GM23248 (cell line): ENCODE measurements at regions not wholly inside any gene's neighbourhood (a gene's known extent, or its start where the extent isn't known, plus 50 kb on each side); places are given as distances from the start of the nearest gene placed in this dataset.

Experiments
- DNase-seq: peaks from one replicate; pipeline ENCODE4 v3.0.0-alpha.2; 2015
- H2AFZ ChIP-seq: fragments of 200-600 bp; sonication (generic); 2 replicates; pipeline ENCODE4 v1.6.1; 2016; ENCODE audit warnings: antibody characterized with exemption
- H3F3A ChIP-seq: fragments of 200-600 bp; sonication (generic); 2 replicates; pipeline ENCODE4 v1.6.1; 2016; ENCODE audit warnings: mild to moderate bottlenecking, antibody characterized with exemption, mixed run types; ENCODE audit not compliant: insufficient read depth
- H3K27ac ChIP-seq: fragments of 200-600 bp; sonication (generic); 2 replicates; pipeline ENCODE4 v1.5.1; 2016; ENCODE audit warnings: mild to moderate bottlenecking
- H3K27me3 ChIP-seq: fragments of 200-600 bp; sonication (generic); replicated peaks from 2 replicates; pipeline ENCODE4 v1.6.1; 2016; ENCODE audit warnings: mild to moderate bottlenecking; ENCODE audit not compliant: insufficient read depth
- H3K36me3 ChIP-seq: fragments of 200-600 bp; sonication (generic); 2 replicates; pipeline ENCODE4 v1.6.1; 2016; ENCODE audit warnings: low read depth, mild to moderate bottlenecking
- H3K4me1 ChIP-seq: fragments of 200-600 bp; sonication (generic); 2 replicates; pipeline ENCODE4 v1.6.1; 2016; ENCODE audit warnings: mild to moderate bottlenecking; ENCODE audit not compliant: insufficient read depth
- H3K4me2 ChIP-seq: fragments of 200-600 bp; sonication (generic); one replicate; pipeline ENCODE4 v1.6.1; 2016; ENCODE audit warnings: mild to moderate bottlenecking; ENCODE audit not compliant: unreplicated experiment
- H3K4me3 ChIP-seq: fragments of 200-600 bp; sonication (generic); 2 replicates; pipeline ENCODE4 v1.5.1; 2016; ENCODE audit warnings: mild to moderate bottlenecking
- H3K79me2 ChIP-seq: fragments of 200-600 bp; sonication (generic); 2 replicates; pipeline ENCODE4 v1.6.1; 2016; ENCODE audit warnings: mild to moderate bottlenecking; ENCODE audit not compliant: insufficient read depth
- H3K9ac ChIP-seq: fragments of 200-600 bp; sonication (generic); 2 replicates; pipeline ENCODE4 v1.6.1; 2016; ENCODE audit warnings: mild to moderate bottlenecking
- H3K9me2 ChIP-seq: fragments of 200-600 bp; sonication (generic); 2 replicates; pipeline ENCODE4 v1.6.1; 2016; ENCODE audit warnings: mixed run types, mild to moderate bottlenecking, moderate library complexity; ENCODE audit not compliant: insufficient read depth
- H3K9me3 ChIP-seq: fragments of 200-600 bp; sonication (generic); one replicate; pipeline ENCODE4 v1.6.1; 2017; ENCODE audit warnings: low read depth
- H4K20me1 ChIP-seq: fragments of 200-600 bp; sonication (generic); 2 replicates; pipeline ENCODE4 v1.6.0; 2016; ENCODE audit not compliant: insufficient read depth
- EZH2 ChIP-seq: fragments of 200-600 bp; sonication (generic); IDR thresholded peaks from 2 replicates; pipeline ENCODE4 v1.6.1; 2018; ENCODE audit warnings: antibody characterized with exemption, mild to moderate bottlenecking; ENCODE audit not compliant: insufficient read depth, poor library complexity, severe bottlenecking
- EZH2phosphoT487 ChIP-seq: fragments of 200-600 bp; sonication (generic); IDR thresholded peaks from 2 replicates; pipeline ENCODE4 v1.6.1; 2018; ENCODE audit warnings: antibody characterized with exemption, moderate library complexity, mild to moderate bottlenecking, low read depth; ENCODE audit not compliant: insufficient read depth
- WGBS, 2 experiments: methylation state at CpG; one replicate each; pipeline ENCODE4 v1.1.6; 2015 to 2017; ENCODE audit warnings: low lambda C conversion rate in 2 of 2, low coverage in 1 of 2; ENCODE audit errors: missing lambda C conversion rate in 2 of 2; 5-methylcytosine and 5-hydroxymethylcytosine counted together
- in situ Hi-C: fragments of 300-500 bp; cut with MboI; formaldehyde crosslinking; loops from 2 replicates; pipeline ENCODE4 v1.15.0; 2020

- H3K9me3 ChIP-seq: no peaks in the 10 kb centered on the region
- H3F3A ChIP-seq: no peaks in the 10 kb centered on the region
- H3K9me2 ChIP-seq: no peaks in the 10 kb centered on the region
- in situ Hi-C loops: loop anchor here (25.0 kb wide), 1 partner anchor 1497 kb away; no protein-coding TSS in a partner anchor
- H3K4me2 ChIP-seq: no peak overlapping the region
- no peaks in the 10 kb centered on the region for H3K79me2 ChIP-seq
- no peak for TF ChIP-seq EZH2phosphoT487
- TF ChIP-seq EZH2: no peak
- H3K36me3 ChIP-seq: no peaks in the 10 kb centered on the region
- 71 to 75% methylated on average over 3 of the region's 3 CpGs for WGBS, 2 experiments
- DNase-seq: no peak
- no peak overlapping the region for H3K27ac ChIP-seq
- peaks cover 3% of the 10 kb centered on the region; the same call in 1 of the 2 replicates for H3K4me1 ChIP-seq
- no peak overlapping the region for H3K9ac ChIP-seq
- H3K27me3 ChIP-seq: 0 out of 2 replicates have a peak, but pooled peaks cover 6% of the 10 kb centered on the region
- no peaks in the 10 kb centered on the region for H4K20me1 ChIP-seq
- no peak overlapping the region for H3K4me3 ChIP-seq
- H2AFZ ChIP-seq: no peak overlapping the region
Observed at GRCh38 chr4:15159477-15160019, 157.3 kb downstream of the CPEB2 start.

- in situ Hi-C loops: loop anchor here (25.0 kb wide), 1 partner anchor 1499 kb away; no protein-coding TSS in a partner anchor
- Histone ChIP-seq H3K9me3 (no peaks in the 10 kb centered on the region), H3K36me3 (no peaks in the 10 kb centered on the region), H2AFZ (no peak overlapping the region), H3K27ac (no peak overlapping the region), H3K9ac (no peak overlapping the region), H3K9me2 (no peaks in the 10 kb centered on the region), H3K4me1 (peaks cover 6% of the 10 kb centered on the region; the same call in 1 of the 2 replicates), H3K79me2 (no peaks in the 10 kb centered on the region), H3K4me3 (no peak overlapping the region), H4K20me1 (no peaks in the 10 kb centered on the region), H3F3A (no peaks in the 10 kb centered on the region), H3K4me2 (no peak overlapping the region), H3K27me3 (peaks cover 12% of the 10 kb centered on the region)
- 85 to 90% methylated on average over 1 of the region's 1 CpG for WGBS, 2 experiments
- TF ChIP-seq EZH2phosphoT487 (no peak), EZH2 (no peak)
- DNase-seq: no peak
Observed at GRCh38 chr4:15161439-15161838, 159.2 kb downstream of the CPEB2 start.

DNA sequence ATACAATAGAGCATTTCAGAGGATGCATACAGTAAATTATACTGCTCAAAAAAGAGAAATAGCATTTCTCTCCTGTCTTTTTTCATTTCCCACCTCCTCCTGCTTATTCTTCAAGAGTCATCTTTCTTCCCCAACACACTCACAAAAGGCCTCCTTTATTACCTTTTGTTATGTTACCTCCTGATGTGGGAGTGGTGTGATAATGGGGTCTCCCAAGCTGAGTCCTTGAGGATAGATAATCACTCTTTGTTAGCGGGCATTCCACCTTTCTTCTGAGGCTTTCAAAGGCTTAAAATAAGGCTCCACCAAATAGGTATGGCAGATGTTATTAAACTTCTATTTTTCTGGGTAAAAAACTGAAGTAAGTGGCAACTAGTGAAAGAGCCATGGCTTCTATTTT, 159.8 kb downstream of the CPEB2 start:
- DNase-seq: no peak
- no peaks in the 10 kb centered on the region for H4K20me1 ChIP-seq
- H3K27me3 ChIP-seq: peaks cover 18% of the 10 kb centered on the region
- in situ Hi-C loops: loop anchor here (25.0 kb wide), 1 partner anchor 1500 kb away; no protein-coding TSS in a partner anchor
- H3K79me2 ChIP-seq: no peaks in the 10 kb centered on the region
- H3K36me3 ChIP-seq: no peaks in the 10 kb centered on the region
- TF ChIP-seq EZH2 (no peak), EZH2phosphoT487 (no peak)
- no peak overlapping the region for H2AFZ ChIP-seq
- H3K4me2 ChIP-seq: no peak overlapping the region
- no peak overlapping the region for H3K9ac ChIP-seq
- peaks cover 6% of the 10 kb centered on the region; the same call in 1 of the 2 replicates for H3K4me1 ChIP-seq
- H3K27ac ChIP-seq: no peak overlapping the region
- no peak overlapping the region for H3K4me3 ChIP-seq
- 88 to 91% methylated on average over 1 of the region's 1 CpG for WGBS, 2 experiments
- no peaks in the 10 kb centered on the region for H3K9me3 ChIP-seq
- no peaks in the 10 kb centered on the region for H3K9me2 ChIP-seq
- H3F3A ChIP-seq: no peaks in the 10 kb centered on the region

GRCh38 chr4:15162465-15163283, 160.4 kb downstream of the CPEB2 start:
- Histone ChIP-seq H3K79me2 (no peaks in the 10 kb centered on the region), H3K36me3 (no peaks in the 10 kb centered on the region), H3K9me3 (no peaks in the 10 kb centered on the region), H3K9ac (no peak overlapping the region), H3F3A (no peaks in the 10 kb centered on the region), H3K9me2 (no peaks in the 10 kb centered on the region), H3K27me3 (peaks cover 21% of the 10 kb centered on the region), H3K4me3 (no peak overlapping the region), H4K20me1 (no peaks in the 10 kb centered on the region), H3K4me2 (no peak overlapping the region), H2AFZ (no peak overlapping the region), H3K27ac (no peak overlapping the region), H3K4me1 (peaks cover 6% of the 10 kb centered on the region; the same call in 1 of the 2 replicates)
- TF ChIP-seq EZH2 (no peak), EZH2phosphoT487 (no peak)
- peak; percentile 64 for DNase-seq
- in situ Hi-C loops: loop anchor here (25.0 kb wide), 1 partner anchor 1500 kb away; no protein-coding TSS in a partner anchor
- WGBS, 2 experiments: 62 to 69% methylated on average over 2 of the region's 2 CpGs
